Gastrocnemius medialis (tissue), 4 donors: ENCODE measurements at regions not wholly inside any gene's neighbourhood (a gene's known extent, or its start where the extent isn't known, plus 50 kb on each side); places are given as distances from the start of the nearest gene placed in this dataset.

Experiments used
- CTCF ChIP-seq, 5 experiments: fragments of 450-650 bp in 3 of 5; fragments of 200-600 bp in 2 of 5; sonication (generic) in 2 of 5; IDR thresholded peaks in 4 of 5; conservative IDR thresholded peaks in 1 of 5; 1 replicate in 4 of 5; 2 replicates in 1 of 5; pipeline ENCODE4 v1.5.1; 2016 to 2019; ENCODE audit warnings: antibody characterized with exemption in 5 of 5, mild to moderate bottlenecking in 3 of 5, moderate library complexity in 3 of 5
- POLR2A ChIP-seq, 2 donors: fragments of 450-650 bp; IDR thresholded peaks; one replicate each; pipeline ENCODE4 v1.6.1; 2017; ENCODE audit warnings: antibody characterized with exemption in 2 of 2, mild to moderate bottlenecking in 2 of 2, moderate library complexity in 2 of 2

- no peak for TF ChIP-seq CTCF (IDR thresholded peaks at IDR 0.05 in 4 of 5, conservative IDR thresholded peaks at IDR 0.05 in 1 of 5)
- no peak for TF ChIP-seq POLR2A (IDR thresholded peaks at IDR 0.05)
Measured at GRCh38 chr3:31277582-31277981, 255.1 kb upstream of the STT3B start.
